ENCODE measurements at regions not wholly inside any gene's neighbourhood (a gene's known extent, or its start where the extent isn't known, plus 50 kb on each side); places are given as distances from the start of the nearest gene placed in this dataset.

- no peak for DNase-seq
These were observed 266.0 kb downstream of the ENGASE start for GRCh38 chr17:79340333-79341221.

GRCh38 chr17:79339321-79339720, 264.7 kb downstream of the ENGASE start:
- no peak for DNase-seq

- DNase-seq = no peak
These were observed 264.0 kb downstream of the ENGASE start for GRCh38 chr17:79338604-79339003.

- no peak for DNase-seq
These were observed 263.5 kb downstream of the ENGASE start for GRCh38 chr17:79338152-79338551.

- no peak for DNase-seq
These were observed 262.4 kb downstream of the ENGASE start for GRCh38 chr17:79337053-79337452.

GRCh38 chr17:79335456-79335855, 260.8 kb downstream of the ENGASE start:
- DNase-seq = no peak

- DNase-seq = no peak
These were observed 257.5 kb downstream of the ENGASE start for GRCh38 chr17:79332011-79332554.

- DNase-seq = no peak
These were observed 256.9 kb downstream of the ENGASE start for GRCh38 chr17:79331492-79331891.

GRCh38 chr17:79330696-79331095, 256.1 kb downstream of the ENGASE start:
- no peak for DNase-seq

GRCh38 chr17:79330229-79330628, 255.6 kb downstream of the ENGASE start:
- DNase-seq = no peak

GRCh38 chr17:79326814-79327213, 252.2 kb downstream of the ENGASE start:
- no peak for DNase-seq

GRCh38 chr17:79325709-79326430, 251.2 kb downstream of the ENGASE start:
- DNase-seq = peak in 1 of 2 experiments; percentile 13

- no peak for DNase-seq
These were observed 249.6 kb downstream of the ENGASE start for GRCh38 chr17:79324194-79324593.

GRCh38 chr17:79323566-79323965, 248.9 kb downstream of the ENGASE start:
- DNase-seq = no peak

- DNase-seq = no peak
These were observed 247.8 kb downstream of the ENGASE start for GRCh38 chr17:79322211-79323123.

- DNase-seq = no peak
These were observed 245.7 kb downstream of the ENGASE start for GRCh38 chr17:79320331-79320730.

GRCh38 chr17:79317916-79318315, 243.3 kb downstream of the ENGASE start:
- no peak for DNase-seq

GRCh38 chr17:79316805-79317204, 242.2 kb downstream of the ENGASE start:
- no peak for DNase-seq

- no peak for DNase-seq
These were observed 240.9 kb downstream of the ENGASE start for GRCh38 chr17:79315358-79316105.

- DNase-seq = no peak
These were observed 240.2 kb downstream of the ENGASE start for GRCh38 chr17:79314617-79315357.

GRCh38 chr17:79311373-79311772, 236.7 kb downstream of the ENGASE start:
- DNase-seq = no peak

All from NCI-H1930 (cell line).